DOHH2 (cell line): ENCODE measurements at regions not wholly inside any gene's neighbourhood (a gene's known extent, or its start where the extent isn't known, plus 50 kb on each side); places are given as distances from the start of the nearest gene placed in this dataset.

ENCODE experiments used
- H3F3A ChIP-seq: fragments of 200-600 bp; sonication (generic), shearing (Covaris generic); 2 replicates; pipeline ENCODE4 v1.6.0; 2016; ENCODE audit warnings: antibody characterized with exemption, mild to moderate bottlenecking; ENCODE audit not compliant: control insufficient read depth, insufficient read depth
- H3K27ac ChIP-seq: fragments of 200-600 bp; sonication (generic); 2 replicates; pipeline ENCODE4 v1.5.1; 2014; ENCODE audit warnings: low read depth, mild to moderate bottlenecking, low read length, moderate library complexity
- H3K27me3 ChIP-seq: fragments of 200-600 bp; sonication (generic); 2 replicates; pipeline ENCODE4 v1.6.1; 2014; ENCODE audit warnings: mild to moderate bottlenecking, low read length, mixed read lengths; ENCODE audit not compliant: control insufficient read depth
- H3K36me3 ChIP-seq: fragments of 200-600 bp; sonication (generic); 2 replicates; pipeline ENCODE4 v1.6.1; 2014; ENCODE audit warnings: mild to moderate bottlenecking, low read length, moderate library complexity, mixed read lengths; ENCODE audit not compliant: control insufficient read depth
- H3K4me1 ChIP-seq: fragments of 200-600 bp; sonication (generic); 2 replicates; pipeline ENCODE4 v1.6.1; 2014; ENCODE audit warnings: mild to moderate bottlenecking, low read length, mixed read lengths; ENCODE audit not compliant: control insufficient read depth
- H3K4me2 ChIP-seq: fragments of 200-600 bp; sonication (generic); 2 replicates; pipeline ENCODE4 v1.6.0; 2014; ENCODE audit warnings: mild to moderate bottlenecking, low read length, moderate library complexity
- H3K4me3 ChIP-seq: fragments of 200-600 bp; sonication (generic); 2 replicates; pipeline ENCODE4 v1.5.1; 2014; ENCODE audit warnings: mild to moderate bottlenecking, low read length, mixed read lengths
- H3K79me2 ChIP-seq: fragments of 200-600 bp; sonication (generic); 2 replicates; pipeline ENCODE4 v1.6.1; 2014; ENCODE audit warnings: mild to moderate bottlenecking, low read length, mixed read lengths; ENCODE audit not compliant: control insufficient read depth
- H3K9me2 ChIP-seq: fragments of 200-600 bp; sonication (generic); replicated peaks from 2 replicates; pipeline ENCODE4 v1.6.1; 2014; ENCODE audit warnings: mild to moderate bottlenecking, low read length, mixed read lengths; ENCODE audit not compliant: control insufficient read depth
- H3K9me3 ChIP-seq: fragments of 200-600 bp; sonication (generic); 2 replicates; pipeline ENCODE4 v1.6.1; 2014; ENCODE audit warnings: antibody characterized with exemption, low read length, mixed read lengths; ENCODE audit not compliant: control insufficient read depth, insufficient read depth
- H4K20me1 ChIP-seq: fragments of 200-600 bp; sonication (generic); 2 replicates; pipeline ENCODE4 v1.6.0; 2014; ENCODE audit warnings: low read depth, mild to moderate bottlenecking, antibody characterized with exemption, low read length, moderate library complexity; ENCODE audit not compliant: control insufficient read depth, insufficient read depth
- EZH2phosphoT487 ChIP-seq: fragments of 200-600 bp; sonication (generic); IDR thresholded peaks from 2 replicates; pipeline ENCODE4 v1.6.1; 2017; ENCODE audit warnings: borderline replicate concordance, mild to moderate bottlenecking, antibody characterized with exemption, low read length, moderate library complexity, mixed read lengths
- TF ChIP-seq, protein P1 (sequence below): fragments of 200-600 bp; sonication (generic); IDR thresholded peaks from one replicate; pipeline ENCODE4 v1.5.1; 2014; ENCODE audit warnings: antibody characterized with exemption, mild to moderate bottlenecking, low read depth, low read length; ENCODE audit not compliant: poor library complexity, severe bottlenecking

DNA sequence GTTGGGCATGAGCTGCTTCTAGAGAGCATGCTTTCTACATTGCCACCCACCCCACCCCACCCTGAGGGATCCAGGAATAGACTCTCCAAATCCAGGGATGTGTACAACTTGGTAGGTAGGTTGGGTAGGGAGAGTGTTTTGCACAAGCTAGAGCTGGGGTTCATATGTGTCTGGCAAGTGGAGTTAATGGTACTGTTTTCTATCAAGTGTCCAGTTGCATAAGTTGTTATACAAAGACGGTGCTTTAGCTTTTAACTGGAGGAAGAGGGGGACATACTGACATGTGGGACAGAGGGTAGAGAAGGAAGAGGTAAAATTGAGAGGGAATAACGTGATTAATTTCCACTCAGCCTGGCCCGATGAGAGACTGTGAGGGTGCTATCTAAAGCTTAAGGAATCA lies 51.0 kb upstream of the TNC start:
- H3K9me2 ChIP-seq: no peaks in the 10 kb centered on the region
- H3F3A ChIP-seq: no peaks in the 10 kb centered on the region
- no peaks in the 10 kb centered on the region for H4K20me1 ChIP-seq
- H3K27me3 ChIP-seq: no peaks in the 10 kb centered on the region; the same call in 1 of the 2 replicates
- H3K9me3 ChIP-seq: no peaks in the 10 kb centered on the region
- no peak overlapping the region for H3K4me3 ChIP-seq
- no peak overlapping the region for H3K4me2 ChIP-seq
- no peaks in the 10 kb centered on the region for H3K79me2 ChIP-seq
- no peak overlapping the region for H3K27ac ChIP-seq
- H3K4me1 ChIP-seq: no peaks in the 10 kb centered on the region
- no peak for TF ChIP-seq EZH2phosphoT487
- TF ChIP-seq, protein P1, sequence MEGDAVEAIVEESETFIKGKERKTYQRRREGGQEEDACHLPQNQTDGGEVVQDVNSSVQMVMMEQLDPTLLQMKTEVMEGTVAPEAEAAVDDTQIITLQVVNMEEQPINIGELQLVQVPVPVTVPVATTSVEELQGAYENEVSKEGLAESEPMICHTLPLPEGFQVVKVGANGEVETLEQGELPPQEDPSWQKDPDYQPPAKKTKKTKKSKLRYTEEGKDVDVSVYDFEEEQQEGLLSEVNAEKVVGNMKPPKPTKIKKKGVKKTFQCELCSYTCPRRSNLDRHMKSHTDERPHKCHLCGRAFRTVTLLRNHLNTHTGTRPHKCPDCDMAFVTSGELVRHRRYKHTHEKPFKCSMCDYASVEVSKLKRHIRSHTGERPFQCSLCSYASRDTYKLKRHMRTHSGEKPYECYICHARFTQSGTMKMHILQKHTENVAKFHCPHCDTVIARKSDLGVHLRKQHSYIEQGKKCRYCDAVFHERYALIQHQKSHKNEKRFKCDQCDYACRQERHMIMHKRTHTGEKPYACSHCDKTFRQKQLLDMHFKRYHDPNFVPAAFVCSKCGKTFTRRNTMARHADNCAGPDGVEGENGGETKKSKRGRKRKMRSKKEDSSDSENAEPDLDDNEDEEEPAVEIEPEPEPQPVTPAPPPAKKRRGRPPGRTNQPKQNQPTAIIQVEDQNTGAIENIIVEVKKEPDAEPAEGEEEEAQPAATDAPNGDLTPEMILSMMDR: no peak
- no peaks in the 10 kb centered on the region for H3K36me3 ChIP-seq

DNA sequence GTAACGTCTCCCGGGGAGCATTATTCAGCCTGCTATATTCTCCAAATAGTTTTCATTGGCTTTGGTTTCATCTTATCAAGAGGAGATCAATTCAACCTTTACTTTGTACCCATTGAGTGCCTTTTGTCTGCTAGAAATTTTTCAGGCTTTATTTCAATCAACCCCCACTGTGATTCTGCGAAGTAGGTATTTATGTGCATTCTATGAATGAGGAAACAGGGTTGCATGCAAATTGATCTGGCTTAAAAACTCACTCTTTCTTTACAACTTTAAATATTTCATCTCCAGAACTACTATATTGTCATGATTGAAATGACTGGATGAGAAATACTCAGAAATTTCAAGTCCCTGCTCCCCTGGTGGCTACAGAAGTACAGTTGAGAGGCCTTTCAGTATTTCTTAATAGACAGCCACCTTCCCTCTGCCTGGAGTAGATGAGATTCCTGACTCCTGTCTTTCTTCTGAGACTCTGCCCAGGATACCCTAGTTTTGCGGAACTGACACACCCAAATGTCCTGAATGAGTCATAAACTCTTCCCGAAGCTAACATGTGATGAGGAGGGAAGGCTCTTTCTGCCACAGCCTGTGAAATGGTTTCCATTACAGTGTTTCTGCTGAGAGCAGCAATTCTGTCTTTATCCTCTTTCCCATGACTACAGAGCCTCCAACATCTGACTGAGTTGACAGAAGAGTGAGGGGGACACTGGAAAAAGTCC lies 52.6 kb upstream of the TNC start:
- no peaks in the 10 kb centered on the region for H3K9me3 ChIP-seq
- no peaks in the 10 kb centered on the region for H3K36me3 ChIP-seq
- no peaks in the 10 kb centered on the region for H3K79me2 ChIP-seq
- no peak for TF ChIP-seq EZH2phosphoT487
- TF ChIP-seq, protein P1: no peak
- no peak overlapping the region for H3K27ac ChIP-seq
- H3K4me1 ChIP-seq: no peaks in the 10 kb centered on the region
- no peaks in the 10 kb centered on the region for H3K9me2 ChIP-seq
- H3K4me3 ChIP-seq: no peak overlapping the region
- no peaks in the 10 kb centered on the region for H4K20me1 ChIP-seq
- no peaks in the 10 kb centered on the region; the same call in 1 of the 2 replicates for H3K27me3 ChIP-seq
- no peak overlapping the region for H3K4me2 ChIP-seq
- H3F3A ChIP-seq: no peaks in the 10 kb centered on the region

DNA sequence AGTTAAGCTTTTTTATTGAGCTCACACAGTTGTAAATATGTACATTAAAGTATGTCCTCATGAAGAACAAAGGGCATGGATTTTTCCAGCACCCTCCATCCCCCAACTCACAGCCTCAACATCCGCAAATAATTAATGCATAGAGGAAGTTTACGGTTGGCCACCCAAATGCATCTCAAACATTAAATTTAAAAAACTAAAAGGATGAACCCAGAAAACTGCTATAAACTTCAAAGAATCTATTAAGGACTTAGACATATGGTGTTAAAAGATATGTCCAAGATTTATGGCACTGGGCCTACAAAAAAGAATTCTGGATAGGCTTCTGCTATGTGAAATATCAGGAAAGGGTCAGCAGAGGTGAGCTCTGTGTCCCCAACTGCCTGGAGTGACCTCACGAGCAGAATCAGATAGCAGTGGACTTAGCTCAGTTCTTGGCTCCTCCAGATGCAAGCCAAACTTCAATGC lies 54.0 kb upstream of the TNC start:
- no peaks in the 10 kb centered on the region for H3K9me2 ChIP-seq
- H3K9me3 ChIP-seq: no peaks in the 10 kb centered on the region
- no peaks in the 10 kb centered on the region for H3K4me1 ChIP-seq
- H4K20me1 ChIP-seq: no peaks in the 10 kb centered on the region
- no peak overlapping the region for H3K27ac ChIP-seq
- no peak overlapping the region for H3K4me3 ChIP-seq
- no peak overlapping the region for H3K4me2 ChIP-seq
- no peak for TF ChIP-seq EZH2phosphoT487
- TF ChIP-seq, protein P1: no peak
- no peaks in the 10 kb centered on the region; the same call in 1 of the 2 replicates for H3K27me3 ChIP-seq
- no peaks in the 10 kb centered on the region for H3K36me3 ChIP-seq
- no peaks in the 10 kb centered on the region for H3F3A ChIP-seq
- no peaks in the 10 kb centered on the region for H3K79me2 ChIP-seq
